Stimulated activated CD4-positive, alpha-beta T cell treated with anti-CD3 and anti-CD28 coated beads, Interleukin-4, amount 100 ng/mL, for 48 hours (primary cell): ENCODE measurements at regions not wholly inside any gene's neighbourhood (a gene's known extent, or its start where the extent isn't known, plus 50 kb on each side); places are given as distances from the start of the nearest gene placed in this dataset.
A peak's percentile ranks its signal among the peaks of the same experiment; 100 is the strongest.

Experiments used
- DNase-seq, 2 donors: peaks; one replicate each; pipeline ENCODE4 v3.0.0-alpha.2; 2020; ENCODE audit warnings: low read depth in 2 of 2

DNA sequence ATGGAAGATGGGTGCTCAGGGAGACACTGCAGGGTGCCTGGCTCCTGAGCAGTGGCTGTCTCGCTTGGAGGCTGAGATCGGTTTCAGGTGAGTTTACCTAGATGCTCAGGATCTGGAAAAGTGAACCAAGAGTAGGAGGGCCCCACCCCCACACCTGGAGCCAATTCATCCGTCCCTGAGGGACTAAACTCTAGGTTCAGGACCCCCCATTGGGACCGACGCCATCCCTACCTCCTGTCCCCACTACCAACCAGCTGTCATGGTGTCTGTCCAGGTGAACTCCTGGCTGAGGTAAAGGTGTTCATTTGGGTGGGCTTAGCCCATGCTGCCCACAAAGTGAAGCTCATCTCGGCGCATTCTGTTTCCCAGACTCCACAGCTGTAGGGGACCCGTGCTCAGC lies 174.6 kb upstream of the PLPP4 start:
- no peak for DNase-seq

GRCh38 chr10:120282846-120283492 lies 174.1 kb upstream of the PLPP4 start:
- no peak for DNase-seq

DNA sequence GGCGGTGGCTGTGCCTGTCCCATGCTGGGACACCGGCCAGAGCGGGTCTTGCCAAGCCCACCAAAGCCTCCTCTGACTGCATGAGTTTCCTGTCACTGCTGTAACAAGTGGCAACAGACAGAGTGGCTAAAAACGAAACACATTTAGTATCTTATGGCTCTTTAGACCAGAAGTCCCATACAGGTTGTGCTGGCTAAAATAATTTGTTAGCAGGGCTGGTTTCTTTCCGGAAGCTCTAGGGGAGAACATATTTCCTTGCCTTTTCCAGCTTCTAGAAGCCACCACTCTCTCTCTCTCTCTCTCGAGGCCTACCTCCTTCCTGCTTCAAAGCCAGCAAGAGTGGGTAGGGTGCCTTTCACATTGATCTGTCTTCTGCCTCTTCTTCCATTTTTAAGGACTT lies 171.6 kb upstream of the PLPP4 start:
- no peak for DNase-seq

- no peak for DNase-seq
Observed at GRCh38 chr10:120286280-120286679, 170.7 kb upstream of the PLPP4 start.

DNA sequence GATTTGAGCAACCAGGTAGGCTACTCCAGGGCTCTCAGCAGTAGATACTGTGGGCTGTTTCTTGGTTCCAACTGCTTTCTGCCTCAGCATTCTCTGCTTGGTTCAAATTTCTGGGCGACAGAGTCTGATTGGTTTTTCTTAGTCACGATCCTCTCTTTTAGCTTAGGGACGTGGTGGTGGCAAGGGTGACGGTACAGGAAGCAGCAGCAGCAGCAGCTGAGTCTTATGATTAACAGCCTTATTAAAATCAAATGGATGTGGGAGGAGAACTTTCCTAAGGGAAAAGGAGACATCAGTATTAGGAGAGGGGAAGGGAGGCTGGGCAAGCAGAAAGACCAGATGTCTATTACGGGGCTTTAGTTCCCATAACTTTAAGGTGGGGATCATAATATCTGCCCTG lies 156.5 kb upstream of the PLPP4 start:
- DNase-seq = no peak

DNA sequence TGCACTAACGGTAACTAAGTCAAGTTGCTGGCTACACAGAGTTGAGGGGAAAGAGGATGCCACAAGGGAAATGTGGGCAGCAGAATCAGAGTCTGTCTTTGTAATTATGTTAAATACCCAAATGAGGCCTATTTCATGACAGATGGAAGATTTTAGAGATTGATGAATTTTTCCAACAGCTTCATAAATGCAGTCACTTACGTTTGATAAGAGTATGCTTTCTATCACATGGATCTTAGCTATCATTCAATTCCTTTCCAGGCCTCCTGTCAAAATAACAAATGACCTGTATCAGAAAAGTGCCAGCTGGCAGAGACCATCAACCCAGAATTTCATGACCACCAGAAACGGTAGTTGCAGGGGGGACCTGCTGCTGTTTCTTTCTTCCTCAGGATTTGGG lies 148.4 kb upstream of the PLPP4 start:
- no peak for DNase-seq

GRCh38 chr10:120313715-120314114 lies 143.3 kb upstream of the PLPP4 start:
- no peak for DNase-seq

- DNase-seq = no peak
Observed at GRCh38 chr10:120314442-120314841, 142.6 kb upstream of the PLPP4 start.

GRCh38 chr10:120318862-120319261 lies 138.2 kb upstream of the PLPP4 start:
- no peak for DNase-seq

- no peak for DNase-seq
Observed at GRCh38 chr10:120327675-120328074, 129.4 kb upstream of the PLPP4 start.

- DNase-seq = no peak
Observed at GRCh38 chr10:120328647-120329046, 128.4 kb upstream of the PLPP4 start.

DNA sequence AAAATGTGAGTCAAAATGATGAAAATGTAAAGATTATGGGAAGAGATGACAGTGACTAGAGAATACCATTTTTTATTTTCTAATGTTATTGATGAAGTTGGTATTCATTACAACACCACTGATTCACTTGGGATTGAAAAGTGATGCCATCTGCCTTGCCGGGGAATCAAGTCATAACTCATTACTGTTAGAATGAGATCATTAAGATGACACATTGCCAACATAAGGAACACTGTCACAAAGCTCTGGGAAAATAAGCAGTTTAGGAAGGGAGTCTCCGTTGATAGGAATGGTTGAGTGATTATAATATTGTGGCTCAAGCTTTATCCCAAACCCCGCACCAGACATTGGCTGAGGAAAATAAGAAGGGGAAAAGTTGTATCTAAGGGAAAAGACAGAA lies 121.5 kb upstream of the PLPP4 start:
- DNase-seq = no peak

GRCh38 chr10:120336306-120336910 lies 120.6 kb upstream of the PLPP4 start:
- no peak for DNase-seq

- peak; percentile 26 to 55 for DNase-seq
Observed at GRCh38 chr10:120336911-120337540, 120.0 kb upstream of the PLPP4 start.

DNA sequence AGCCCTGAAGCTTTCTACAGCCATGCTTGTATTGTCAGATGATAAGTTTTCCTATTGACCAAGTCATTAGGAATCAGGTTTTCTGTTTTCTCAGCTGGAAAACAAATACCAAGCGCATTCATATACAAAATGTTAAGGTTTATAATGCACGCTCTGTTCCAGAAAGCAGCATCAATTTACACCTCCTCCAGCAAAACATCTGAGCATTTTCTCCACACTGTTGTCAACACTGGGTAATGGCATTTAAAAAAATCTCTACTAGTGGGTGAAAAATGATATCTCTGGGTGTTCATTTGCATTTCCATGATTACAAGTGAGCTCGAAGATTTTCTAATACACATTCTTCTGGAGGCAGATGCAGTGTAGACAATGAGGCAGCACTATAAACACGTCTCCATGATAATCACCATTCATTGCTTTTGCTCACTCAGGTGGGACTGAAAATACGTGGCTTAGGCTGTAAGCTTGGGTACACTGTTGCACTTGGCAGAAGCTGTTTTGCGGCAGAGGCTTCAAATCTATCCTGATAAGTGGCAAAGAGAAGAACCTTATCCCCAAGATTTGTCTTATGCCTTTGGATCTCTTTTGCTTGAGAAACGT lies 114.8 kb upstream of the PLPP4 start:
- DNase-seq = no peak

GRCh38 chr10:120345186-120345585 lies 111.8 kb upstream of the PLPP4 start:
- no peak for DNase-seq

- DNase-seq = no peak
Observed at GRCh38 chr10:120347644-120348043, 109.4 kb upstream of the PLPP4 start.

DNA sequence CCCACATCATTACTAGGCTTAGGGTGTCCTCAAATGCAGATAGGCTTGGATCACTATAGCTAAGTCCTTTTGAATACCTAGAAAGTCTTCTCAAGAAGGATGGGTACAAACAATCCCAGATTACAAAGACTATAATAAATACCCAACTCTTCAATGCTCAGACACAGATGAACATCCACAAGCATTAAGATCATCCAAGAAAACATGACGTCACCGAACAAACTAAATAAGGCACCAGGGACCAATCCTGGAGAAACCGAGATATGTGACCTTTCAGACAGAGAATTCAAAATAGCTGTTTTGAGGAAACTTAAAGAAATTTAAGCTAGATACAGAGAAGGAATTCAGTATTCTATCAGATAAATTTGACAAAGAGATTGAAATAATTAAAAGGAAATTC lies 108.0 kb upstream of the PLPP4 start:
- DNase-seq = no peak

DNA sequence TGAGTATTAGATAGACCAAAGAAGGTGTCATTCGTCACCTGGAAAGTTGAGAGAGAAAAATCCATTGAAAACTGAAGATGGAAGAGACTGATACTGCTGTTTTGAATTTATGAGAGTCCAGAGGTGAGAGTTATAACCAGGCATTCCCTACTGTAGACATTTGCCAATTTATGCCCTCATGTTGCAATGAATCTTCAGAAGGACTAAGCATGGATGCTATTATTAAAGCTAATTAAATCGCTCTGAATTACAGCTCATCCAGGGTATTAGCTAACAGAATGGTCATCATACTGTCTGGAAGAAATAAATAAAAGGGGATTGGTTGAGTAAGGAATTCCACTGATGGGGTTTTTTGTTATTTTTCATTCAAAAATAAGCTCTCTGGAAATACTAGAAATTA lies 101.6 kb upstream of the PLPP4 start:
- DNase-seq = no peak

DNA sequence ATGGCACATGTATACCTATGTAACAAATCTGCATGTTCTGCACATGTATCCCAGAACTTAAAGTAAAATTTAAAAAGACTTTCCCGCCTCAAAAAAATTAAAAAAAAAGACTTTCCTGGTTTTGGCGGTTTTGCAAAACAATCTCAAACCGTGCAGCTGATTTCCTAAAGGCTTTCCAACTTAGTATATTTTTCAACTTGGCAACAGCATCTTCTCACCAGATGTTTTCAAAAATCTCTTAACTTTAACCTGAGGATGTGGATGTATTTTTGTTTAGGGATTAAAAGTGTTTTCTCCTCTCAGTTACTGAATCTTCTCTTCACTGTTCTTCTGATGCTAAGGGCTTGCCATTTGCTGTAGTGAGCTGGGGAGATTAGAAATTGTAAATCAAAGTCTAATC lies 96.5 kb upstream of the PLPP4 start:
- no peak for DNase-seq

DNA sequence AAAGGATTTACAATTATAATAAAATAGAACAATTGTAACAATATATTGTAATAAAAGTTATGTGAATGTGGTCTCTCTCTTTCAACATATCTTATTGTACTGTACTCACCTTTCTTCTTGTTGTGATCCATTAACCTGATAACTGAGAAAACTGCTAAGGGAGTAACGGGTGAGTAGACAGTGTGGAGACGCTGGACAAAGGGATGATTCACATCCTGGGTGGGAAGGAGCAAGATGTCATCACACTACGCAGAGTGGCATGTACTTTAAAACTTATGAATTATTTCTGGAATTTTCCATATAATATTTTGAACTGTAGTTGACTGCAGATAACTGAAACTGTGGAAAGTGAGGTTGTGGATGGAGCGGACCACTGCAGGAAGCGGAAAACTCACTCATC lies 91.2 kb upstream of the PLPP4 start:
- DNase-seq = no peak

- DNase-seq = no peak
Observed at GRCh38 chr10:120367341-120367740, 89.7 kb upstream of the PLPP4 start.

- DNase-seq = no peak
Observed at GRCh38 chr10:120368338-120368737, 88.7 kb upstream of the PLPP4 start.
